Nephron (organoid): ENCODE measurements at regions not wholly inside any gene's neighbourhood (a gene's known extent, or its start where the extent isn't known, plus 50 kb on each side); places are given as distances from the start of the nearest gene placed in this dataset.

Experiments used
- H3K27ac Mint-ChIP-seq, 3 experiments: 2 replicates each; pipeline ENCODE4 v1.8.0; 2020; ENCODE audit warnings: mixed read lengths in 3 of 3, mild to moderate bottlenecking in 2 of 3, moderate library complexity in 1 of 3
- H3K27me3 Mint-ChIP-seq: 2 replicates; pipeline ENCODE4 v1.8.0; 2021; ENCODE audit warnings: low read depth, mild to moderate bottlenecking, moderate library complexity, mixed read lengths
- H3K36me3 Mint-ChIP-seq: 2 replicates; pipeline ENCODE4 v1.8.0; 2020; ENCODE audit warnings: low read depth, mixed read lengths
- H3K4me1 Mint-ChIP-seq: 2 replicates; pipeline ENCODE4 v1.8.0; 2020; ENCODE audit warnings: mixed read lengths
- H3K4me3 Mint-ChIP-seq, 3 experiments: 2 replicates each; pipeline ENCODE4 v1.8.0; 2020; ENCODE audit warnings: mild to moderate bottlenecking in 3 of 3, mixed read lengths in 3 of 3, moderate library complexity in 2 of 3
- H3K9me3 Mint-ChIP-seq: 2 replicates; pipeline ENCODE4 v1.8.0; 2020; ENCODE audit warnings: mixed read lengths
- TF ChIP-seq, protein P1 (sequence below), 3 experiments: fragments of 200-600 bp; sonication (generic); IDR thresholded peaks; one replicate each; pipeline ENCODE4 v1.5.0; 2021; ENCODE audit warnings: antibody characterized with exemption in 3 of 3; ENCODE audit not compliant: unreplicated experiment in 3 of 3

- TF ChIP-seq, protein P1, sequence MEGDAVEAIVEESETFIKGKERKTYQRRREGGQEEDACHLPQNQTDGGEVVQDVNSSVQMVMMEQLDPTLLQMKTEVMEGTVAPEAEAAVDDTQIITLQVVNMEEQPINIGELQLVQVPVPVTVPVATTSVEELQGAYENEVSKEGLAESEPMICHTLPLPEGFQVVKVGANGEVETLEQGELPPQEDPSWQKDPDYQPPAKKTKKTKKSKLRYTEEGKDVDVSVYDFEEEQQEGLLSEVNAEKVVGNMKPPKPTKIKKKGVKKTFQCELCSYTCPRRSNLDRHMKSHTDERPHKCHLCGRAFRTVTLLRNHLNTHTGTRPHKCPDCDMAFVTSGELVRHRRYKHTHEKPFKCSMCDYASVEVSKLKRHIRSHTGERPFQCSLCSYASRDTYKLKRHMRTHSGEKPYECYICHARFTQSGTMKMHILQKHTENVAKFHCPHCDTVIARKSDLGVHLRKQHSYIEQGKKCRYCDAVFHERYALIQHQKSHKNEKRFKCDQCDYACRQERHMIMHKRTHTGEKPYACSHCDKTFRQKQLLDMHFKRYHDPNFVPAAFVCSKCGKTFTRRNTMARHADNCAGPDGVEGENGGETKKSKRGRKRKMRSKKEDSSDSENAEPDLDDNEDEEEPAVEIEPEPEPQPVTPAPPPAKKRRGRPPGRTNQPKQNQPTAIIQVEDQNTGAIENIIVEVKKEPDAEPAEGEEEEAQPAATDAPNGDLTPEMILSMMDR (IDR thresholded peaks at IDR 0.05; ENCODE audit: unreplicated experiment in 3 of 3): no peak
- H3K27ac Mint-ChIP-seq: peak overlapping the region; percentile 15 to 37 (median 16)
- H3K4me1 Mint-ChIP-seq: peaks cover 26% of the 10 kb centered on the region
- no peaks in the 10 kb centered on the region for H3K27me3 Mint-ChIP-seq
- H3K36me3 Mint-ChIP-seq: peaks cover 2% of the 10 kb centered on the region
- H3K4me3 Mint-ChIP-seq: no peak overlapping the region
- peaks cover 9% of the 10 kb centered on the region for H3K9me3 Mint-ChIP-seq
Measured at GRCh38 chr2:42862669-42863185, 70.3 kb upstream of the HAAO start.

DNA sequence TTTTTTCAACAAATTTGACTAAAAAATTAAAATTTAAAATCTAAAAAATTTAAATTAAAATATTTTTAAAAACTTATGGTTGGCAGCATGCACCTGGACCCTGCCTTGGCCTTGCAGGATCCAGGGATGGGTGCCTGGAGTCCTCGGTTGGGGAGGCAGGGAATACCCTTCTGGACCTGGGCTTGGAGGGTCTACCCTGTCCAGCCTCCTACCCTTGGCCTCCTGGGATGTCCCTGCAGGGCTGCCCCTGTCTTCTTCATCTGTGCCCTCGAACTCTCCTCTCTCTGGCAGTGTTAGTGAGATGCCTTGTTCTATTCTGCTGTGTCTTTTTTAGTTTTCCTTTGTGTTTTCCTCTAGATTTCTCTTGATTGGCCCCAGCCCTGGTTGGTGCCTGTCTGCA lies 68.9 kb upstream of the HAAO start:
- H3K27ac Mint-ChIP-seq: peak overlapping the region in 1 of 3 experiments; percentile 41
- TF ChIP-seq, protein P1 (IDR thresholded peaks at IDR 0.05; ENCODE audit: unreplicated experiment in 3 of 3): no peak
- H3K27me3 Mint-ChIP-seq: no peaks in the 10 kb centered on the region
- no peaks in the 10 kb centered on the region for H3K36me3 Mint-ChIP-seq
- H3K9me3 Mint-ChIP-seq: peaks cover 7% of the 10 kb centered on the region
- peaks cover 27% of the 10 kb centered on the region for H3K4me1 Mint-ChIP-seq
- H3K4me3 Mint-ChIP-seq: no peak overlapping the region

- H3K9me3 Mint-ChIP-seq: peaks cover 4% of the 10 kb centered on the region
- H3K4me1 Mint-ChIP-seq: peaks cover 24% of the 10 kb centered on the region
- no peak overlapping the region for H3K4me3 Mint-ChIP-seq
- no peaks in the 10 kb centered on the region for H3K36me3 Mint-ChIP-seq
- H3K27me3 Mint-ChIP-seq: no peaks in the 10 kb centered on the region
- H3K27ac Mint-ChIP-seq: peak overlapping the region; percentile 41 to 76 (median 52)
- TF ChIP-seq, protein P1 (IDR thresholded peaks at IDR 0.05; ENCODE audit: unreplicated experiment in 3 of 3): no peak
Measured at GRCh38 chr2:42860319-42861094, 68.1 kb upstream of the HAAO start.

DNA sequence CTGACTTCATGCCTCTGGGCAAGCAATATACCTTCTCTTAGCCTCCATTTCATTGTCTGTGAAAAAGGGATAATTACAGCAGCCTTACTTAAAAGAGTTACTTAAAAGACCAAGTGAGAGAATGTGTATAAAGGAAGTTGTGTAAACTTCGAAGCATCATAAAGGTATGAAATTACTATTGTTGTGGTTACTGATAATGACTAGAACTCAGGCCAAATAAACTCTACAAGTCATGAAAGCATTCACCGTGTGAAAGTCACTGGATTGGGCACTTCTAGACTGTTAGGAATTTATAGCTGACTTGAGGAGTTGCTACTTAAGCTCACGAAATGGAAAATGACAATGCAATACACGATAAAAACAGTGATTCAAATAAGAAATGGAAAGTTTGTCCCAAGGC lies 67.4 kb upstream of the HAAO start:
- Mint-ChIP-seq H3K36me3 (no peaks in the 10 kb centered on the region), H3K4me1 (peaks cover 28% of the 10 kb centered on the region), H3K27ac (peak overlapping the region; percentile 32 to 76 (median 52)), H3K27me3 (no peaks in the 10 kb centered on the region), H3K9me3 (peaks cover 4% of the 10 kb centered on the region), H3K4me3 (no peak overlapping the region)
- TF ChIP-seq, protein P1 (IDR thresholded peaks at IDR 0.05; ENCODE audit: unreplicated experiment in 3 of 3): no peak

GRCh38 chr2:42859006-42859552 lies 66.7 kb upstream of the HAAO start:
- Mint-ChIP-seq H3K9me3 (peaks cover 4% of the 10 kb centered on the region), H3K27ac (peak overlapping the region; percentile 50 to 89 (median 75)), H3K4me3 (no peak overlapping the region), H3K27me3 (no peaks in the 10 kb centered on the region), H3K4me1 (peaks cover 35% of the 10 kb centered on the region), H3K36me3 (no peaks in the 10 kb centered on the region)
- TF ChIP-seq, protein P1 (IDR thresholded peaks at IDR 0.05; ENCODE audit: unreplicated experiment in 3 of 3): peak; percentile 83 to 94 (median 88)
